ENCODE measurements at regions not wholly inside any gene's neighbourhood (a gene's known extent, or its start where the extent isn't known, plus 50 kb on each side); places are given as distances from the start of the nearest gene placed in this dataset.

DNA sequence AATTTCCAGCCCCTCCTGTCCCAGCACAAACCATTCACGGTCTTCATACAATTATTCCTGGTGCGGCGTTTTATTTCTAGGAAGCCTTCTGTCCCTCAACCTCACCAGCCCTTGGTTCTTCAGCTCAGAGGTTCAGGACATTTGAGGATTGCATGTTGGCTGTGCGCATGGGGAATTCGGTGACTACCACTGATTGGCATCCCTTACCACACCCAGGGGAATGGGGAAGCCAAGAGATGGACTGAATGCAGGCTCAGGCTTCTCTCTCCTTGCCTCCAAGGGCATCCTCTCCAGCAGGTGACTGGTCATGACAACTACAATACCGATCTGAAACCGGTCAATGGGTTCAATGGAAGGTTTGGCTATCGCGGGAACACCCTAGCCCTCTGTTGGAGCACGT lies 153.8 kb downstream of the MTHFS start:
- Histone ChIP-seq H3K4me2 (ENCODE audit: insufficient read depth in 1 of 2, low read depth in 2 of 2, low read length in 2 of 2) (no peak overlapping the region), H2AK5ac (ENCODE audit: low read depth, low read length) (no peak overlapping the region), H2BK12ac (ENCODE audit: low read depth, low read length) (no peak overlapping the region), H3K4me1 (replicated peaks in 1 of 4; ENCODE audit: control insufficient read depth in 3 of 4, insufficient read depth in 4 of 4, low read length in 3 of 4) (no peaks in the 10 kb centered on the region), H3K56ac (replicated peaks; ENCODE audit: insufficient read length, low read depth, low read length) (no peak overlapping the region), H3K23me2 (ENCODE audit: low read depth, low read length) (no peaks in the 10 kb centered on the region), H2AFZ (ENCODE audit: low read length) (no peak overlapping the region), H2BK120ac (replicated peaks; ENCODE audit: low read depth, low read length) (no peak overlapping the region), H4K5ac (ENCODE audit: insufficient read length, low read depth, low read length) (no peak overlapping the region), H4K20me1 (replicated peaks in 1 of 2; ENCODE audit: control insufficient read depth in 1 of 2, insufficient read depth in 2 of 2, low read length in 2 of 2) (no peaks in the 10 kb centered on the region), H4K8ac (ENCODE audit: extremely low read depth, insufficient read depth, low read length) (no peak overlapping the region), H3K79me2 (ENCODE audit: control insufficient read depth in 1 of 2, insufficient read depth in 2 of 2, low read length in 2 of 2) (no peaks in the 10 kb centered on the region), H3K23ac (ENCODE audit: insufficient read length) (no peak overlapping the region), H2BK5ac (ENCODE audit: low read depth, low read length) (no peak overlapping the region), H3K9me3 (ENCODE audit: insufficient read depth in 2 of 2, low read depth in 1 of 2, low read length in 1 of 2) (no peaks in the 10 kb centered on the region), H3K27me3 (replicated peaks in 1 of 4; ENCODE audit: control insufficient read depth in 3 of 4, extremely low read depth in 1 of 4, insufficient read depth in 3 of 4, low read length in 3 of 4) (no peaks in the 10 kb centered on the region), H3K79me1 (ENCODE audit: low read depth, low read length) (no peaks in the 10 kb centered on the region), H3K14ac (ENCODE audit: insufficient read length) (no peak overlapping the region), H3K36me3 (ENCODE audit: control insufficient read depth in 2 of 4, insufficient read depth in 4 of 4, low read length in 3 of 4) (no peaks in the 10 kb centered on the region), H3K27ac (ENCODE audit: low read depth, low read length) (no peak overlapping the region), H2BK20ac (ENCODE audit: low read length) (no peak overlapping the region), H2BK15ac (ENCODE audit: low read length) (no peak overlapping the region), H3K9ac (replicated peaks in 1 of 4; ENCODE audit: extremely low read depth in 1 of 4, low read depth in 3 of 4, low read length in 3 of 4) (no peak overlapping the region), H4K91ac (replicated peaks; ENCODE audit: insufficient read length, low read length) (no peak overlapping the region), H3K4me3 (ENCODE audit: extremely low read depth in 1 of 4, insufficient read depth in 2 of 4, low read depth in 3 of 4, low read length in 4 of 4) (no peak overlapping the region), H3K4ac (replicated peaks; ENCODE audit: insufficient read length, low read depth, low read length) (no peak overlapping the region), H3K18ac (ENCODE audit: extremely low read depth, low read length) (no peak overlapping the region)
- DNase-seq (ENCODE audit: low read depth in 1 of 2, low spot score in 2 of 2): no peak
- WGBS, 2 experiments (ENCODE audit: extremely low coverage in 1 of 2, insufficient coverage in 1 of 2, insufficient read length in 1 of 2, insufficient replicate concordance in 2 of 2, low coverage in 1 of 2, low lambda C conversion rate in 2 of 2, missing lambda C conversion rate in 1 of 2): 97% methylated on average over 8 of the region's 10 CpGs; no CpG with 5 or more reads in 1 of the 2 experiments
- ChIA-PET CTCF (ENCODE audit: partially characterized antibody) (interaction anchor here (0.8 kb wide), 1 partner anchor 17 kb away, joined by 3 read pairs; no protein-coding TSS in a partner anchor), POLR2A (ENCODE audit: partially characterized antibody) (no interaction called here)
- FAIRE-seq: no peak
- no peak for TF ChIP-seq POLR2AphosphoS5 (IDR thresholded peaks at IDR 0.05; ENCODE audit: low read depth, low read length)

Measured in H1 (cell line).